22Rv1 (cell line): ENCODE measurements at regions not wholly inside any gene's neighbourhood (a gene's known extent, or its start where the extent isn't known, plus 50 kb on each side); places are given as distances from the start of the nearest gene placed in this dataset.

Experiments used
- CTCF ChIP-seq: fragments of 450-650 bp; IDR thresholded peaks from 2 replicates; pipeline ENCODE4 v1.5.1; 2017; ENCODE audit warnings: mild to moderate bottlenecking
- ZFX ChIP-seq: fragments of 450-650 bp; IDR thresholded peaks from 2 replicates; pipeline ENCODE4 v1.6.1; 2017; ENCODE audit warnings: antibody characterized with exemption, borderline replicate concordance

GRCh38 chr2:172228177-172228808 is 125.6 kb upstream of the DLX2 start:
- no peak for TF ChIP-seq CTCF
- TF ChIP-seq ZFX: no peak
